Esophagus mucosa (tissue), 1 donor: ENCODE measurements at regions not wholly inside any gene's neighbourhood (a gene's known extent, or its start where the extent isn't known, plus 50 kb on each side); places are given as distances from the start of the nearest gene placed in this dataset.
"Not testable (repeated sequence)": the region's sequence is repeated elsewhere in the genome, so short reads cannot be mapped to it uniquely, and the experiment has no call there.

ENCODE experiments used
- ATAC-seq: fragments of 200-7000 bp; cut with Tn5 transposase; one replicate; pipeline ENCODE4 v1.9.1; 2020
- donor health status: DM: yes; HTN: yes; CAD: no.

- ATAC-seq, result no peak
Measured at GRCh38 chr16:87138316-87138715, 178.9 kb downstream of the C16orf95 start.

- no peak for ATAC-seq
Measured at GRCh38 chr16:87138738-87139267, 178.4 kb downstream of the C16orf95 start.

- ATAC-seq, result no peak
Measured at GRCh38 chr16:87140211-87141200, 176.7 kb downstream of the C16orf95 start.

GRCh38 chr16:87141402-87141801 lies 175.8 kb downstream of the C16orf95 start:
- ATAC-seq, result no peak

GRCh38 chr16:87143661-87144121 lies 173.5 kb downstream of the C16orf95 start:
- no peak for ATAC-seq

- ATAC-seq, result no peak
Measured at GRCh38 chr16:87144232-87144631, 173.0 kb downstream of the C16orf95 start.

- peak; percentile 94 for ATAC-seq
Measured at GRCh38 chr16:87145181-87146176, 171.7 kb downstream of the C16orf95 start.

- no peak for ATAC-seq
Measured at GRCh38 chr16:87146676-87147075, 170.5 kb downstream of the C16orf95 start.

GRCh38 chr16:87149051-87149450 lies 168.1 kb downstream of the C16orf95 start:
- no peak for ATAC-seq

GRCh38 chr16:87150262-87150661 lies 166.9 kb downstream of the C16orf95 start:
- no peak for ATAC-seq

- ATAC-seq, result no peak
Measured at GRCh38 chr16:87150681-87151280, 166.4 kb downstream of the C16orf95 start.

- no peak for ATAC-seq
Measured at GRCh38 chr16:87152221-87152755, 164.9 kb downstream of the C16orf95 start.

- ATAC-seq, result no peak
Measured at GRCh38 chr16:87153326-87153725, 163.9 kb downstream of the C16orf95 start.

GRCh38 chr16:87155315-87155714 lies 161.9 kb downstream of the C16orf95 start:
- not testable (repeated sequence) for ATAC-seq

- ATAC-seq, result no peak
Measured at GRCh38 chr16:87156195-87156594, 161.0 kb downstream of the C16orf95 start.

GRCh38 chr16:87160234-87160636 lies 157.0 kb downstream of the C16orf95 start:
- ATAC-seq, result peak; percentile 68

GRCh38 chr16:87160701-87161337 lies 156.4 kb downstream of the C16orf95 start:
- ATAC-seq, result peak; percentile 80

- not testable (repeated sequence) for ATAC-seq
Measured at GRCh38 chr16:87161410-87161809, 155.8 kb downstream of the C16orf95 start.

GRCh38 chr16:87161822-87162676 lies 155.1 kb downstream of the C16orf95 start:
- ATAC-seq, result no peak

GRCh38 chr16:87162799-87163198 lies 154.4 kb downstream of the C16orf95 start:
- ATAC-seq, result not testable (repeated sequence)
